ENCODE measurements at regions not wholly inside any gene's neighbourhood (a gene's known extent, or its start where the extent isn't known, plus 50 kb on each side); places are given as distances from the start of the nearest gene placed in this dataset.
"Not testable (repeated sequence)": the region's sequence is repeated elsewhere in the genome, so short reads cannot be mapped to it uniquely, and the experiment has no call there.

DNA sequence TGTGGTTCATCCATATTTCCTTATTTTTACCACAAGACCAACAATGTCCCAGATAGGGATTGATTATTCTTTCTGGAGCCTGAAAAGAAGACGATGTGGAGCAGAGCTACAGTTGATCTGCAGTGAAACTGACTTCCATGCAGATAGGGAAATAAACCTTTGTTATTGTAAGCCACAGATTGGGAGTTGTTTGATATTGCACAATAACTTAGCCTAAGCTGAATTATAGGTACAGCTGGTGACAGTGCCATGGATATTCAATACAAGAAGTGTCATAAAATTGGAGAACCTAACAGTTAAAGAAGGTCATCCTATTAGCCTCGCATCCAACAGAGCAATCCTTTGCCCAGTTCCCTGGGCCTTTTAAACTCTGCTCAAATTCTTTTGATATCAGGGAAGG, 367.7 kb upstream of the PPP2R3A start:
- no peak overlapping the region for H3K4me3 ChIP-seq (ENCODE audit: low read length, poor library complexity, severe bottlenecking)
- no peaks in the 10 kb centered on the region for H3K4me1 ChIP-seq (ENCODE audit: insufficient read depth, low read length, poor library complexity, severe bottlenecking)
- H3K4me2 ChIP-seq (ENCODE audit: low read depth, low read length, poor library complexity, severe bottlenecking): no peak overlapping the region
- H4K20me1 ChIP-seq (ENCODE audit: insufficient read depth, low read length, poor library complexity, severe bottlenecking): no peaks in the 10 kb centered on the region
- no peak overlapping the region for H2AFZ ChIP-seq (ENCODE audit: low read length)
- H3K9me2 ChIP-seq (replicated peaks; ENCODE audit: low read depth, low read length): no peaks in the 10 kb centered on the region
- no peaks in the 10 kb centered on the region for H3K36me3 ChIP-seq (ENCODE audit: insufficient read depth, low read length)
- H3K9ac ChIP-seq (ENCODE audit: low read depth, low read length, poor library complexity, severe bottlenecking): no peak overlapping the region
- H3F3A ChIP-seq (ENCODE audit: low read depth): no peaks in the 10 kb centered on the region
- no peaks in the 10 kb centered on the region for H3K27me3 ChIP-seq (ENCODE audit: insufficient read depth, low read length, poor library complexity, severe bottlenecking)
- H3K79me2 ChIP-seq (ENCODE audit: insufficient read depth, low read length): no peaks in the 10 kb centered on the region
- TF ChIP-seq, protein P1, sequence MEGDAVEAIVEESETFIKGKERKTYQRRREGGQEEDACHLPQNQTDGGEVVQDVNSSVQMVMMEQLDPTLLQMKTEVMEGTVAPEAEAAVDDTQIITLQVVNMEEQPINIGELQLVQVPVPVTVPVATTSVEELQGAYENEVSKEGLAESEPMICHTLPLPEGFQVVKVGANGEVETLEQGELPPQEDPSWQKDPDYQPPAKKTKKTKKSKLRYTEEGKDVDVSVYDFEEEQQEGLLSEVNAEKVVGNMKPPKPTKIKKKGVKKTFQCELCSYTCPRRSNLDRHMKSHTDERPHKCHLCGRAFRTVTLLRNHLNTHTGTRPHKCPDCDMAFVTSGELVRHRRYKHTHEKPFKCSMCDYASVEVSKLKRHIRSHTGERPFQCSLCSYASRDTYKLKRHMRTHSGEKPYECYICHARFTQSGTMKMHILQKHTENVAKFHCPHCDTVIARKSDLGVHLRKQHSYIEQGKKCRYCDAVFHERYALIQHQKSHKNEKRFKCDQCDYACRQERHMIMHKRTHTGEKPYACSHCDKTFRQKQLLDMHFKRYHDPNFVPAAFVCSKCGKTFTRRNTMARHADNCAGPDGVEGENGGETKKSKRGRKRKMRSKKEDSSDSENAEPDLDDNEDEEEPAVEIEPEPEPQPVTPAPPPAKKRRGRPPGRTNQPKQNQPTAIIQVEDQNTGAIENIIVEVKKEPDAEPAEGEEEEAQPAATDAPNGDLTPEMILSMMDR (conservative IDR thresholded peaks at IDR 0.05; ENCODE audit: low read length): no peak
- no peak for TF ChIP-seq EZH2phosphoT487 (IDR thresholded peaks at IDR 0.05; ENCODE audit: borderline replicate concordance)
- no peaks in the 10 kb centered on the region for H3K9me3 ChIP-seq (ENCODE audit: insufficient read depth, low read depth, low read length)

DNA sequence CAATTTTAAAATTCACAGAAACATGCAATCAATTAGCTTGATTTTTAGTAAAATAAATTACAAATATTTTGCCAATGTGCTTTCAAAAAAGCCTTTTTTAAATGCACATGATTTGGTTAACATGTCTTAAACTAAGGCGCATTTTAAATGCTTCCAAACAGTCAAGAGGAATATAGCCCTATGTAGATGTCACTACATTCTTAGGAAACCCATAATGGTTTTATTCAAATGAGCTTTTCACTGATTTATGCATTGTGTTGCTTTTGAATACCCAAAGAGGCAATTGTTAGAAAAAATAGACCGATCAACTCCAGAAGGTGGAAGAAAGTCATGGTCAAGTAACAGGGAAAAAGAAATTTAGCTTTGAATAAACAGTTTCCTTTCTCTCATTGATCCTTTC, 366.9 kb upstream of the PPP2R3A start:
- H3K4me3 ChIP-seq (ENCODE audit: low read length, poor library complexity, severe bottlenecking): no peak overlapping the region
- no peaks in the 10 kb centered on the region for H3K27me3 ChIP-seq (ENCODE audit: insufficient read depth, low read length, poor library complexity, severe bottlenecking)
- H3K4me1 ChIP-seq (ENCODE audit: insufficient read depth, low read length, poor library complexity, severe bottlenecking): no peaks in the 10 kb centered on the region
- no peaks in the 10 kb centered on the region for H4K20me1 ChIP-seq (ENCODE audit: insufficient read depth, low read length, poor library complexity, severe bottlenecking)
- no peak overlapping the region for H3K4me2 ChIP-seq (ENCODE audit: low read depth, low read length, poor library complexity, severe bottlenecking)
- no peaks in the 10 kb centered on the region for H3K79me2 ChIP-seq (ENCODE audit: insufficient read depth, low read length)
- H3K36me3 ChIP-seq (ENCODE audit: insufficient read depth, low read length): no peaks in the 10 kb centered on the region
- no peaks in the 10 kb centered on the region for H3F3A ChIP-seq (ENCODE audit: low read depth)
- TF ChIP-seq EZH2phosphoT487 (IDR thresholded peaks at IDR 0.05; ENCODE audit: borderline replicate concordance): no peak
- TF ChIP-seq, protein P1 (conservative IDR thresholded peaks at IDR 0.05; ENCODE audit: low read length): no peak
- no peak overlapping the region for H2AFZ ChIP-seq (ENCODE audit: low read length)
- H3K9me3 ChIP-seq (ENCODE audit: insufficient read depth, low read depth, low read length): no peaks in the 10 kb centered on the region
- H3K9ac ChIP-seq (ENCODE audit: low read depth, low read length, poor library complexity, severe bottlenecking): no peak overlapping the region
- no peaks in the 10 kb centered on the region for H3K9me2 ChIP-seq (replicated peaks; ENCODE audit: low read depth, low read length)

- not testable (repeated sequence) for H3K36me3 ChIP-seq (ENCODE audit: insufficient read depth, low read length); H3K9me3 ChIP-seq (ENCODE audit: insufficient read depth, low read depth, low read length); H3K9me2 ChIP-seq (replicated peaks; ENCODE audit: low read depth, low read length); H3K9ac ChIP-seq (ENCODE audit: low read depth, low read length, poor library complexity, severe bottlenecking); H3K27me3 ChIP-seq (ENCODE audit: insufficient read depth, low read length, poor library complexity, severe bottlenecking); H4K20me1 ChIP-seq (ENCODE audit: insufficient read depth, low read length, poor library complexity, severe bottlenecking); H3K4me2 ChIP-seq (ENCODE audit: low read depth, low read length, poor library complexity, severe bottlenecking); H3K79me2 ChIP-seq (ENCODE audit: insufficient read depth, low read length); H3K4me1 ChIP-seq (ENCODE audit: insufficient read depth, low read length, poor library complexity, severe bottlenecking); H3F3A ChIP-seq (ENCODE audit: low read depth); H2AFZ ChIP-seq (ENCODE audit: low read length); H3K4me3 ChIP-seq (ENCODE audit: low read length, poor library complexity, severe bottlenecking)
These were observed 361.0 kb upstream of the PPP2R3A start for GRCh38 chr3:135604512-135604911.

GRCh38 chr3:135618123-135618522, 347.4 kb upstream of the PPP2R3A start:
- no peaks in the 10 kb centered on the region for H3K4me1 ChIP-seq (ENCODE audit: insufficient read depth, low read length, poor library complexity, severe bottlenecking)

More at GRCh38 chr3:135618123-135618522, 347.4 kb upstream of the PPP2R3A start:
- H3K9ac ChIP-seq (ENCODE audit: low read depth, low read length, poor library complexity, severe bottlenecking): no peak overlapping the region
- H3K9me2 ChIP-seq (replicated peaks; ENCODE audit: low read depth, low read length): no peaks in the 10 kb centered on the region
- H3K79me2 ChIP-seq (ENCODE audit: insufficient read depth, low read length): no peaks in the 10 kb centered on the region
- H4K20me1 ChIP-seq (ENCODE audit: insufficient read depth, low read length, poor library complexity, severe bottlenecking): no peaks in the 10 kb centered on the region
- no peak overlapping the region for H3K4me3 ChIP-seq (ENCODE audit: low read length, poor library complexity, severe bottlenecking)
- TF ChIP-seq, protein P1 (conservative IDR thresholded peaks at IDR 0.05; ENCODE audit: low read length): no peak
- TF ChIP-seq EZH2phosphoT487 (IDR thresholded peaks at IDR 0.05; ENCODE audit: borderline replicate concordance): no peak
- H3K4me2 ChIP-seq (ENCODE audit: low read depth, low read length, poor library complexity, severe bottlenecking): no peak overlapping the region
- H2AFZ ChIP-seq (ENCODE audit: low read length): no peak overlapping the region
- no peaks in the 10 kb centered on the region for H3K9me3 ChIP-seq (ENCODE audit: insufficient read depth, low read depth, low read length)
- no peaks in the 10 kb centered on the region for H3K27me3 ChIP-seq (ENCODE audit: insufficient read depth, low read length, poor library complexity, severe bottlenecking)
- H3F3A ChIP-seq (ENCODE audit: low read depth): no peaks in the 10 kb centered on the region
- no peaks in the 10 kb centered on the region for H3K36me3 ChIP-seq (ENCODE audit: insufficient read depth, low read length)

Measured in Loucy (cell line).